ENCODE measurements at regions not wholly inside any gene's neighbourhood (a gene's known extent, or its start where the extent isn't known, plus 50 kb on each side); places are given as distances from the start of the nearest gene placed in this dataset.
A peak's percentile ranks its signal among the peaks of the same experiment; 100 is the strongest.

DNA sequence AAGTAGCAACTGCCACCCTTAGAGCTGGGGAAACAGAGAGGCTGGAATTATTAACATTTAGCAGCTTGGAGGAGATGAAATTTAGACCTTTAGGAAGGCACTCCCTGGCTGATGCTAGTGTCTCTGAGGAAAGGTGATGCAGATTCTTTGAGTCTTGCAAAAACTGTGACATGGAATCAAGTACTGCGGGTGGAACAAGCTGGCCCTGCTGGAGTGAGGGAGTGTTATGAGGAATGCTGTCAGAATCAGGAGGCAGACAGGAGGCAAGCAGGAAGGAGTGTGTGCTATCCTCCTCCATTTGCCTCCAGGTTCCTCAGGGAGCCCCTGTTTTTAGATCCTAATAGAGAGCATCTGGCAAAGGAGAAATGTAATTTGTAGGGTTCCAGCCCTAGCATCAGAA is 391.7 kb upstream of the PITX2 start:
- no peak for DNase-seq
- H3K4me3 ChIP-seq: no peak overlapping the region

DNA sequence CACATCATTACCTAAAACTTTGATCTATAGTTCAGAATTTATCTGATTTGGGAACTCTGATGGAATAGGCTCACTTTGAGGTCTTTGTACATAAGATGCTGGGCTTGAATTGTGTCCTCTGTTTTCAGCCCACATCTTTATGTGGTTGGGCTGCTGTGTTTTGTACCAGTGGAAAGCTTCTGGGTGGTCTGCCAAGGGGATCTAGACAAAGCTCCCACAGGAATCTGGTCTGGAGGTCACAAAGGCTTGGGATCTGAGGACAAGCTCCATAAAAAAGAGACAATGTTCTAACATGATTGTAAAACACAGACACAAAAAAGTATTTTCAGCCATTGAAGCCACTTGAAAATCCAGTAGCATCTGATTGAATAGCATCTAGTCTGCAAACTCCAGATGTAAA is 393.5 kb upstream of the PITX2 start:
- Histone ChIP-seq H3K9me3 (no peaks in the 10 kb centered on the region), H3K4me3 (no peak overlapping the region), H3K36me3 (no peaks in the 10 kb centered on the region), H3K27me3 (no peaks in the 10 kb centered on the region)
- DNase-seq: no peak

More for the DNA sequence above, 391.7 kb upstream of the PITX2 start:
- Histone ChIP-seq H3K9me3 (no peaks in the 10 kb centered on the region), H3K27me3 (no peaks in the 10 kb centered on the region), H3K36me3 (no peaks in the 10 kb centered on the region)

DNA sequence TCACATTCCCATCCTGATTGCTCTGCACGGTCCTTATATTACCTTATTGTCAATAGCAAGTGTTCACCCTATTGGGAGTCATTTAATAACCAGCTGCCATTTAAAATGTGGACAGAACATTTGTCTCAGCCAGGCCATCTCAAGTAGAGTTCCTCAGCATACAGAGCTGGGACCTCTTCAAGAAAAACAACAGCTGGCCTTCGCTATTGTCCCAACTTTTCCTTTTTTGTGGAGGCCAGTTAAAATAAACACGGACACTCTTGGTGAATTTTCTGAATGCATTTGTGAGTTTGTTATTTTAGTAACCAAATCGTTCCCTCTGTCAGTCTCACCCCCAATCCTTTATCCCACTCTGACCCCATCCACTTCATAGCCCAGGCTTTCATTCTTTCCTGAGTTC is 395.3 kb upstream of the PITX2 start:
- Histone ChIP-seq H3K27me3 (no peaks in the 10 kb centered on the region), H3K4me3 (no peak overlapping the region), H3K36me3 (no peaks in the 10 kb centered on the region), H3K9me3 (no peaks in the 10 kb centered on the region)
- no peak for DNase-seq

DNA sequence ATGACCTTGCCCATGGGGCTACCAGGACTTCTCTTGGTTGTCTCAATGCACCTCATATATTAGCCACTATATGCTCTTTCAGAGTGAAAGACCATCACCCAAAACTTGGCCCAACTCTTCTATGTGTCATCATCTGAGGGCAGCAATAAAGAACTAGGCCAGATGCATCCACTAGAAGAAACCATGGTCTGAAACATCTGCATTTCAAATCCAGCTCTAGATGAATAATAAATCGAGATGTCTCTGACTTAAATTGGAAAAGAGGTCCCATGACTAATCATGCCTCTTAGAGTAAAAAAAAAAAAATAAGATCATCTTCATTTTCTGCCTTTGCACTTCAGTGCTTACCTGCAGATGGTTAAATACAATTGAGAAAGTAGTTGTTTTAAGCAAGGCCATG is 397.6 kb upstream of the PITX2 start:
- H3K9me3 ChIP-seq: no peaks in the 10 kb centered on the region
- H3K36me3 ChIP-seq: no peaks in the 10 kb centered on the region
- DNase-seq: no peak
- no peak overlapping the region for H3K4me3 ChIP-seq
- H3K27me3 ChIP-seq: no peaks in the 10 kb centered on the region

DNA sequence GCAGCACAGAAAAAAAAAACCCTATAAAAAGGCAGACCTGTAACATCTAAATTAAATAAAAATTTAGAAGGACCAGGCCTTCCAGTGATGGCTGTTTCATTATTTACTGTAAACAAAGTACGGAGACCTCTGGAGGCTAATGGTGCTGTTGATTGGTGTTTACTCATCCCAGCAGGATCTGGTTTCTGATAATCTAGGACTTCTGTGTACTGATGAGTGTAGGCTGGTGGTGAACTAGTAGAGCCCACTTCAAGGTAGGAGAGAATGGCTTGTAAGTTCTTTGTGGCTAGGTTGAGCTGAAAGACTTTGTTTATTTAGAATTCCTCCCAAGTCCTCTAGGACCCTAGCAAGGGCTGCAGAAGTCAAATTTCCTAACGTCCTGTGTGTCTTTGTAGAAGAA is 398.1 kb upstream of the PITX2 start:
- Histone ChIP-seq H3K9me3 (no peaks in the 10 kb centered on the region), H3K4me3 (no peak overlapping the region), H3K27me3 (no peaks in the 10 kb centered on the region), H3K36me3 (no peaks in the 10 kb centered on the region)
- no peak for DNase-seq

DNA sequence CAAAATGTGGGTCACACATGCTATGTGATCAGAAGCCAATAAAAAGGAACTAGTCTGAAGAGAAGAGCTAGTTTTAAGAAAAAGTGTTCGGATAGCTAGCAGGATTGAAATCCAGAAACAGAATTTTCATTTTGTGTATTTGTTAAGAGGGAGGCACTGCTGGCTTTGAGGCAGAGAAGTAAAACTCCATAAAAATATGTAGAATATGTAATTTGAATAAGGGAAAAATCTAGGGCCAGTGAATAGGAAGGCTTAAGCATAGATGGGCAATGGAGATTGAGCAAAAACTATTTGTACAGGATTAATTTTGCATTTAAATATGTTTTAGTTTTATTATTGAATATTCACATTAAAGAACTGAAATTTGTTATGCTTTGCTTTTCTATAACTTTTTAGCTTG is 399.9 kb upstream of the PITX2 start:
- Histone ChIP-seq H3K27me3 (no peaks in the 10 kb centered on the region), H3K9me3 (no peaks in the 10 kb centered on the region), H3K36me3 (no peaks in the 10 kb centered on the region), H3K4me3 (no peak overlapping the region)
- no peak for DNase-seq

DNA sequence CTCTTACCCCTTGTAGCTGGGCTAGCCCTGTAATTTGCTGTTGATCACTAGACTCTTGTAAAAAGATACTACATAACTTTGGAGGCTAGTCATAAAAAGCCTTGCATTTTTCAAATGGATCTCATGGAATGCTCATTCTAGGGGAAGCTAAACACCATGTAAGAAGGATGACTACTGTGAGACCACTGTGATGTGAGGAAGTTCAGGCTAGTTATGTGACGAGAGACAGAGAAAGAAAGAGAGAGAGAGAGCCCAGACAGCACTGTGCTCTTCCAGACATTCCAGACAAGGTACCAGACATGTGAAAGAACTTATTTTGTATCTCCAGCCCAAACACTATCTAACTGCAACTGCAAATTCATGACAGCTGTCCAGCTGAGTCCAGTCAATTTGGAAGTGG is 404.6 kb upstream of the PITX2 start:
- Histone ChIP-seq H3K36me3 (no peaks in the 10 kb centered on the region), H3K27me3 (no peaks in the 10 kb centered on the region), H3K4me3 (no peak overlapping the region), H3K9me3 (no peaks in the 10 kb centered on the region)
- DNase-seq: no peak

DNA sequence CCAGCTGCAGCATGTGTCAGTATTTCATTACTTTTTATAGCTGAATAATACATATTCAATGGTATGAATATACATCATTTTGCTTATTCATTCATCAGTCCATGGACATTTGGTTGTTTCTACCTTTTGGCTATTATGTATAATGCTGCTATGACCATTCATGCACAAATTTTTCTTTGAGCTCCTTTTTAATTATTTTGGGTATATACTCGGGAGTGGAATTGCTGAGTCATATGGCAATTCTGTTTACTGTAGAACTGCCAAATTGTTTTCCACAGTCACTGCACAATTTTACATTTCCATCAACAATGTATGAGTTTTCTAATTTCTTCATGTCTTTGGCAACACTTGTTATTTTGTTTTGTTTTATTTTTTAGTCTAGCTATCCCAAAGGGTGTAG is 405.9 kb upstream of the PITX2 start:
- Histone ChIP-seq H3K36me3 (no peaks in the 10 kb centered on the region), H3K4me3 (no peak overlapping the region), H3K9me3 (no peaks in the 10 kb centered on the region), H3K27me3 (no peaks in the 10 kb centered on the region)
- no peak for DNase-seq

DNA sequence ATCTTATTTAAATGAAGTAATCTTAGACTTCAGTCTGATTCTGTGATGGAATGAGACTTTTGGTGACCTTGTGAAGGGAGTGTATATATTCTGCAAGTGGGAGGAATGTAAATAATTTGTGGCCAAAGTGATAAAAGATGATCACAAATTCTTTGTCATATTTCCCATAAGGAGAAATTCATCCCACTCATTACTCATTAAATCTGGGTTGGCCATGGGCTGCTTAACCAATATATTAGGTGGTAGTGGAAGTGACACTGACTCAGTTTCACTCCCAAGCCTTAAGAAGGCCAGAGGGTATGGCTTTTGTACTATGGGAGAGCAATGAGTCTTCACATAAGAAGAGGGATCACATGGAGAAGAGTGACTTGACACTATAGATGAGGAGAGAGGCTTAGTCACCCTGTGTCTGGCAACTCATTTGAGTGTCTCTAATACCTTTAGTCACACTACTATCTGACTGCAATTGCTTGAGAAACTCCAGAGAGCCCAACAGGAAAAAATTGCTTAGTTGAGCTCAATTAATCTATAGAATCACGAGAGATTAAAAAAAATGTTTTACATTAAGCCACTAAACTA is 408.2 kb upstream of the PITX2 start:
- Histone ChIP-seq H3K9me3 (no peaks in the 10 kb centered on the region), H3K27me3 (no peaks in the 10 kb centered on the region), H3K36me3 (no peaks in the 10 kb centered on the region), H3K4me3 (no peak overlapping the region)
- DNase-seq: no peak

DNA sequence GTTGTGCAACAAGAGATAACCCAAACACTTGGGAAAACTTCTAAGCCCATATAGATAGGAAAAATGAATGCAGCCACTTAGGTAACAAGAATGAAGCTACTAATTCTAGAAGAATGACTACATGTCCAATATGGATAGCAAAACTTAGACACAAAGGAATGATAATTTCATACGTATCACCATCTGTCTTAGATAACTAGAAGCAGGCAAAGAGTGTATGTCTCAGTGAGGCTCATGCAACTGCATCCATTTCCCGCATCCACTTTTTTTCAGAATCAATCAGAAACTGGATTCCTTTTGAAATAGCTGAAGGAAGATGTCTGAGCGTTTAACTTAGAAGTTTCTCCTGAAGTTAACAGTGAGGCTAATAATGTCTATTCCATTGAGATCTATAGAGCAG is 408.7 kb upstream of the PITX2 start:
- DNase-seq: no peak
- no peaks in the 10 kb centered on the region for H3K27me3 ChIP-seq
- no peaks in the 10 kb centered on the region for H3K9me3 ChIP-seq
- no peak overlapping the region for H3K4me3 ChIP-seq
- H3K36me3 ChIP-seq: no peaks in the 10 kb centered on the region

DNA sequence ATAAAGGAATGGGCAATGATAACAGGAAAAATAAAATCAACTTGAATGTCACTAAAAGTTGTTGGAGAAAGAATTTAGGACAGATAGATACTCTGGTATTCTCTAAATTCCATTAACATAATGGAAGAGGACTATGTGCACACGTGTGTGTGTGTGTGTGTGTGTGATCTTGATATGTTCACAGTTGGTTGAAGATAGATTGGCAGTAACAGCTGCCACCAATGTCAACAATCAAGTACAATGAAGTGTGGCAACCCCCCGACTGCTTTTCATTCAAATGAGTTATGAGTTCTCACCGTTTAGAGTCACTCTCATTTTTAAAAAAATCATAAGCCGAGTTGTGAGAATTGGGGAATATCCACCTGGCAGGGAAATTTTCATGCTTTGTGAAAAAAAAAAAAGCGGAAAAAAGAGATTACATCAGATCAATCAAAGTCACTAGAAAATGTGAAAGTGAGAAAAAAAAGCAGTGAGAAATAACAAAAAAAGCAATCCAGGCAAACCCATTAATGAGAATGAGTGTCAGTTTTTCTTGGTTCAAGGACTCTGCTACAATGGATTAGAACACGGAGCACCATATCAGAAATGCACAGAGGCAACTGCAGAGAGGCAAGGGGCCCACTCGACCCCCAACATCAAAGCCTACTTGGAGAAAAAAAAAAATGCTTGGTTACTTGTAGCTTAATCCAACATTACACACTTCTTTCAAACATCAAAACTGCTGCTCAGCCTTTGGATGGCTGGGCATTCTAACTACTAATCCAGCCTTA is 414.9 kb upstream of the PITX2 start:
- Histone ChIP-seq H3K4me3 (no peak overlapping the region), H3K36me3 (no peaks in the 10 kb centered on the region), H3K9me3 (no peaks in the 10 kb centered on the region), H3K27me3 (no peaks in the 10 kb centered on the region)
- DNase-seq: no peak

DNA sequence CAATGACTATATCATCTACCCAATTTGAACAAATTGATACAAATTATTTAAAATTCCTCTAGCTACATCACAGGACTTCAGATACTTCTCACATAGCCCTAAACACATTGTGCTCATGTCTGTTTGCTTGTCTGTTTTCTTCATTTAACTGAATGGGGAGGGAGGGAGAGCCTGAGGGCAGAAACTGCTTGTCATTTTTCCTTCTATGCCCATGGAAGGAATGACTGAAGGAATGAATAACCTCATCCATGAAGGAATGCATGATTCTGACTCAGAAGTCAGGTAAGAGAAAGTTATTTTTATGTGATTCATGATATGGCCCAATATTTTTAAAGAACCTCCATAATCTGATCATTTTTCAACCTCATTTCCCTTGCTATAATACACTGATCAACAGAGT is 418.0 kb upstream of the PITX2 start:
- no peaks in the 10 kb centered on the region for H3K27me3 ChIP-seq
- no peaks in the 10 kb centered on the region for H3K9me3 ChIP-seq
- no peak overlapping the region for H3K4me3 ChIP-seq
- H3K36me3 ChIP-seq: no peaks in the 10 kb centered on the region
- DNase-seq: no peak

DNA sequence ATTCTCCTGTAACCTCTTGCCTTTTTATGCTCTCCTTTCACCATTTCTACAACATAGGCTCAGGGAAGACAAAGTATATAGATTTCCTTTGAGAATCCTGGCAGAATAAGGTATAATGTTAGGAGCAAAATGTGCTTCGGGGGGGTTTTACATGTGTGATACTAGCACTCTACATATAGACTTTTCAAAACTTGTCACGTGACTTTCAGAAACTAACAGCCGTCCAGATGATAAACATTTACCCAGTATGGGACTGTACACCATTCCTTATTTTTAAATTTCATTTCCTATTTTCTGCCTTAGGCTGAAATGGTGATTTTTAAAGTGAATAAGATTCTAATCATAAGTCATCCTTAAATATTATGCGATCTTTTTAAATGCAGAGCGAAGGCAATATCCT is 420.4 kb upstream of the PITX2 start:
- Histone ChIP-seq H3K9me3 (no peaks in the 10 kb centered on the region), H3K27me3 (no peaks in the 10 kb centered on the region), H3K36me3 (no peaks in the 10 kb centered on the region), H3K4me3 (no peak overlapping the region)
- DNase-seq: no peak

DNA sequence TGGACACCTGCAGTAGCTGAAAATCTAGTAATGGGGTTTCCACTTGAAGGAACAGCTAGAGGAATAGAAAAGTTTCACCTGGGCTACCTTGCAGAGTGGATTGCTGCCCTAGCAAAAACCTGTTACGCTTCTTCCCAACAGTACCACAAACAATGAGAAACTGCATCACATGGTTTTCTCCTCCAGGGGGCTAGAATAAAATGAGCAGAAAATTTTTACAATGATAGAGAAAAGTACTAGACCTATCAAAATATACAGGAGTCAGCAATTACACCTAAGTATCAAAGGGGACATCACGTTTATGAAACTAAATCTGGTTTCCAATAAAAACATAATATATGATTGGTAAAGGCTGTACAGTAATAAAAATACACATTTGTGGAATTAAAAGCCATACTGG is 423.1 kb upstream of the PITX2 start:
- Histone ChIP-seq H3K4me3 (no peak overlapping the region), H3K27me3 (no peaks in the 10 kb centered on the region), H3K36me3 (no peaks in the 10 kb centered on the region), H3K9me3 (no peaks in the 10 kb centered on the region)
- no peak for DNase-seq

DNA sequence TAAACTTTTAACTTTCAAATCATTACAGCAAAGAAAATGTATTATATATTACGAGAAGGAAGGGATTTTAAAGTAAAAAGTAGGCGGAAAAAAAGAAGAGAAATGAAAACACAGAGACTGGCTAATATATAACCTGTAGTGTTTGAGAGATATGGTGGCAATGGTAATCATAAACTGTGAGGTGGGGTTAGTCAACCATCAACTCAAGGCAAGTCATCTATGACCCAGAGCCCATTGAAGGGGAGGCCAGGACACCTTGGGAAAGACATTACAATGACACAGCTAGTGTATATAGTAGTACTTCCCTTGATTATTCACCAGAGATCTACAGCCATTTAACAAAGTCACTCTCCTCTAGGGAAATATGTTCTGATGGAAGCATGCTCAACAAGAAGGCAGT is 423.9 kb upstream of the PITX2 start:
- Histone ChIP-seq H3K27me3 (no peaks in the 10 kb centered on the region), H3K9me3 (no peaks in the 10 kb centered on the region), H3K36me3 (no peaks in the 10 kb centered on the region), H3K4me3 (no peak overlapping the region)
- no peak for DNase-seq

DNA sequence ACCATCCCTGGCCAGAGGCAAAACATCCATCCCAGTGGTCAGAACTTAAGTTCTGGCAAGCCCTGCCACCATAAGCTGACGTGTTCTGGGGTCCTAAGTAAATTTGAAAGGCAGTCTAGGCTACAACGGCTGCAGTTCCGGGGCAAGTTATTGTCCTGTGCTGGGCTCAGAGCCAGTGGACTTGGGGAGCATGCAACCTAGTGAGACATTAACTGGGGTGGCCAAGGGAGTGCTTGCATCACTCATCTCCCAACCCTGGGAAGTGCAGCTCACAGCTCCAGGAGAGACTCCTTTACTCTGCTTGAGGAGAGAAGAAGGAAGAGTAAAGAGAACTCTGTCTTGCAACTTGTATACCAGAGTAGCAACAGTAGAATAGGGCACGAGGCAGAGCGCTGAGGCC is 425.4 kb upstream of the PITX2 start:
- no peaks in the 10 kb centered on the region for H3K9me3 ChIP-seq
- no peak for DNase-seq
- H3K27me3 ChIP-seq: no peaks in the 10 kb centered on the region
- H3K4me3 ChIP-seq: no peak overlapping the region
- H3K36me3 ChIP-seq: no peaks in the 10 kb centered on the region

DNA sequence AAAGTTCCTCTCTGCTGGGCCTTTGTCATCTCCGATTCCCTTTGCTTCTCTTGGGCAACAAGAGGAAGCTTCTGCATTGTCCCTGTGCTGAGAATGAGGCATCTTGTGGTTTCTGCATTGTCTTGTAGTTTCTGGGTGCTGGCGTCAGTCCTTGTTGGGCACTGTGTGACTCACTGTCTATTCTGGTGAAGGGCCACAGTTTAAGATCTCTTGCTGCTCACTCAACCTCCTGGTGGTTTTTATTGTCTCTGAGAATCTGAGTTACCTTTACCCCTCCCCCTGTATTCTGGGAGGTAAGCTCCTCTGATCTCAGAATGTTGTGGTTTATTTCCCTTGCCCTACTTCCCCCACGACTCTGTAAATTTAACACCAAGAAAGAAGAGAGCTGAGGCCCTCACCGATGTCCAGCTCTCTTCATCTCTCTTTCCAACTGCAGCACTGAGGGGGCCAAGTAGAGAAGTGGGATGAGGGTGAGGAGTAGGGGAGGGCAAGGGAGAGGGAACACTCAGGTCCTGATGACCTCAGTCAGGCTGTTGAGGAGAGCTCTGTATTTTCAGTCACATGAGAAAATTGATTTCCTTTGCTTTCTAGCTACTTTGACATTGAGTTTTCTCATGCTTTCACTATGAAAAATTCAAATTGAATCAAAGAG is 441.6 kb upstream of the PITX2 start:
- DNase-seq: peak; percentile 46
- Histone ChIP-seq H3K4me3 (no peak overlapping the region), H3K27me3 (no peaks in the 10 kb centered on the region), H3K36me3 (no peaks in the 10 kb centered on the region), H3K9me3 (no peaks in the 10 kb centered on the region)

DNA sequence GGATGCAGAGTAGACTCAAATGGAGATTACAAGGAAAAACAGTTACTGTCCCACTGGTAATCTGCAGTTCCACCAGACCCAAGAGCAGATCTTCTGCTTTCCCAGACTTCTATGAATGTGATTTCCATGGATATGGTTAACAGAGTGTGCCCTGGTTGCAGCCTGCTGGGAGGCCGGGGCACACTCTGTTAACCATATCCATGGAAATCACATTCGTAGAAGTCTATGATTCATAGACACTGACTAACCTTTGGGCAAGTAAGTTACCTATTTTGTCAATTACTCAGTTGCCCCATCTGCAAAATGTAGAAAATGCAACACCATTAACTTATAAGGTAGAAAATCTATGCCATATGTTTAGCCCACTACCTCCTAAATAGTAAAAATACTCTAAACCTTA is 443.1 kb upstream of the PITX2 start:
- H3K4me3 ChIP-seq: no peak overlapping the region
- no peak for DNase-seq
- no peaks in the 10 kb centered on the region for H3K9me3 ChIP-seq
- H3K36me3 ChIP-seq: no peaks in the 10 kb centered on the region
- no peaks in the 10 kb centered on the region for H3K27me3 ChIP-seq

All from MG63 (cell line).